Stimulated activated CD4-positive, alpha-beta T cell treated with anti-CD3 and anti-CD28 coated beads, Interleukin-2, amount 100 ng/mL, for 4 hours (primary cell): ENCODE measurements at regions not wholly inside any gene's neighbourhood (a gene's known extent, or its start where the extent isn't known, plus 50 kb on each side); places are given as distances from the start of the nearest gene placed in this dataset.

Source experiments
- DNase-seq: peaks from one replicate; pipeline ENCODE4 v3.0.0-alpha.2; 2020; ENCODE audit warnings: low read depth

DNA sequence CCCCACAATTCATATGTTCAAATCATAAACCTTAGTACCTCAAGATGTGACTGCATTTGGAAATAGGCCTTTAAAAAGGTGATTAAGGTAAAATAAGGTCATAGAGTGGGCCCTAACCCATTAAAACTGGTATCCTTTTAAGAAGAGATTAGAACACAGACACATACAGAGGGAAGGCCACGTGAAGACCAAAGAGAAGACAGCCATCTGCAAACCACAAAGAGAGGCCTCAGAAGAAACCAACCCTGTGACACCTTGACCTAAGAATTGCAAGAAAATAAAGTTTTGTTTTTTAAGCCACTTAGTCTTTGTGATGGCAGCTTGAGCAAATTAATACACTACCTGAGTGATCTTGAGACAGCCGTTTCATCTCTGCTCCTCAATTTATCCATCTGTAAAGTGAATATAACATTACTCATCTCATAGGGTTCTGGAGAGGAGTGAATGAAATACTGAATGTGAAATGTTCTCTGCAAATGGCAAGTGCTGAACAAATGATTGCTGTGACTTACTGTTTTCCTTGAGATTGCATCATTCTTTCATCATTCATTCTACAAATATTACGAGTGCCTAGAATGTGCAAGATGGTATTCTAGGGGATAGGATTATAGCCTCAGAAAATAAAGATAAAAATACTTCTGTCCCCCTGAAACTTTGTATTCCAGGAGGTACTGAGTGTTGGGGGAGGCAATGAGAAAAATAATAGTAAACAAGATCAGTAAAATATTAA, 222.0 kb upstream of the CDH13 start:
- DNase-seq, result no peak

DNA sequence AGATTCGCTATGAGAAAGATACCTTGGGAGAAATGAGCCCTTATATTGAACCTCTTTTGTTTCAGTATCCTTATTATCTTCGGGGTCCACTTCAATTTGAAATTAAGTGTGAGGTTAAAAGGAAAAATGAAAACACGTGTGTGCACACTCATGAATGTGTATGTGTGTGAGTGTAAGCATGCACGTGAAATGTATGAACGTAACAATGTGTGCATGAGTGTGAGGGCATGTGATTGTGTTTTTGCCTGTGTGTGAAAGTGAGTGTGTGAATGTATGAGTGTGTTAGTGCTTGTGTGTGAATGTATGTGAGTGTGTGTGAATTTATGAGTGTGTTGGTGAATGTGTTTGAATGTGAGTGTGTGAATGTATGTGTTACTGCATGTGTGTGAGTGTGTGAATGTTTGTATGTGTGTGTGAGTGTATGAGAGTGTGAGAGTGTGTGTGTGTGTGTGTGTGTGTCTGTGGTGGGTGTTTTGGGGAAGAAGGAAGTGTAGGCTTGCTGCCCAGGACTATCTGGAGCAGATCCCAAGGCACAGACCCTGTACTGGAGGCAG, 224.0 kb upstream of the CDH13 start:
- no peak for DNase-seq

DNA sequence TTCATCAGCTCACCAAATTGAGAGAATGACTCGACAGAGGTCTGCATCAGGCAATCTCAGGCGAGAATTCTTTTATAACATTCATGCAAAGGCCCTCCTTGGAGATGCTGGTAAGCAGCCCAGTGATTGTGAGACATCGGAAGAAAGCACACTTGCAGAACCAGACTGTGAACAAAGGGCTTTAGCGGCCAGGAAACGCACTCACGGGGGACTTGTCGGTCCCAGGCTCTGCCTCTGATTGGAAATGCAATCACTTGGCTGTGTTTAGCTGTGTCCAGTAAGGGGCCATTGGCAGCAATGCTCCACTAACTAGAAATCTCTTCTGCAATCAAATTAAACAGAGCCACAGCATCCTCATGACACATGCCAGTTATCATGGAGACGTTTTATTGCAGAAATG, 226.7 kb upstream of the CDH13 start:
- no peak for DNase-seq

GRCh38 chr16:82396509-82396908, 226.5 kb upstream of the MPHOSPH6 start:
- no peak for DNase-seq

DNA sequence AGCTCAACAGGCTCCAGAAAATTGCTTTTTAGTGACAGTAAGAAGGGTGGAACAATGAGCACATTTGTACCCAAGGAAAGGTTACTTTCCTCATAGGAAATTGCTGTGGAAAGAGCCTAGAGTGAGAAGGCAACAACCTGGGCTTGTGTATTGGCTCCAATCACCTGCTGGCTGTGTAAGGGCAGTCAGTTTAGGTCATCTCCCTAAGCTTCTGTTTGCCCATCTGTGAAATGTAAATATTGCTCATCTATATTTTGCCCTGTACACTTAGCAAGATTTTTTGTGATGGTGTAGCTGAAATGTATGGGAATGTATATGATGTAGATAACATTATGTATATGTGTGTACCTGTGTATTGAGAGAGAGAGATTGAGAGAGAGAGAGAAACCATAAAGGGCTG, 225.2 kb upstream of the MPHOSPH6 start:
- no peak for DNase-seq

GRCh38 chr16:82391690-82392089, 221.7 kb upstream of the MPHOSPH6 start:
- DNase-seq, result no peak

DNA sequence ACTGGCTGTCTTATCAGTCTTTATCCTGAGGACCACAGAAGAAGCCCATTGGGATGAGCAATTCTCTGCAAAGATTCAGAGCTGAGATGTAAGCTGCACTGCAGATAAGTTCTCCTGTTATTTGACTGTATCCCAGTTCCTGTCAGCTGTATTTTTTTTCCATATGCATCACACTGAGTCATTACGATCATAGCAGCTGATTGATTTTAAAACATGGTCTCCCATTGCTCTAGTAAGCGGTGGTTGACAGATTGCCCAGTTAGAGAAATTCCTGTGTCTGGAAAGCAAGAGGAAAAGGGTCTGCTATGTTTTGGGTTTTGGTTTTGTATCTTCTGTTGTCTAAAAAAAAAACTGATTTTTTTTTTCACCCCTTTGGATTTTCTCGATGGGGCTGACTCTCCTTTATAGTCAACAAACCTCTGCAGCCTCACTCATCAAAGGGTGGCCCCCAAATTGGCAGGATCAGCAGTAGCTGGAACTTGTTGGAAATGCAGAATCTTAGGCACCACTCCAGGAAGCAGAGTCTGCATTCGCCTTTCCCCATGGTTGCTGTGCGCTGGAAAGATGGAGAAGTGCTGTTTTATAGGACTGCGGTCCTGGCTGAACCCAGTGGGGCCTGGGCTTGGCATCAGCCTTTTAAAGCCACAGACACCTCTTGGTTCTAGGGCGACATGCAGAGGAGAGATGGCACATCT, 220.1 kb upstream of the MPHOSPH6 start:
- no peak for DNase-seq

- DNase-seq, result no peak
Observed at GRCh38 chr16:82386761-82387160, 216.7 kb upstream of the MPHOSPH6 start.

- DNase-seq, result no peak
Observed at GRCh38 chr16:82384949-82385348, 214.9 kb upstream of the MPHOSPH6 start.

DNA sequence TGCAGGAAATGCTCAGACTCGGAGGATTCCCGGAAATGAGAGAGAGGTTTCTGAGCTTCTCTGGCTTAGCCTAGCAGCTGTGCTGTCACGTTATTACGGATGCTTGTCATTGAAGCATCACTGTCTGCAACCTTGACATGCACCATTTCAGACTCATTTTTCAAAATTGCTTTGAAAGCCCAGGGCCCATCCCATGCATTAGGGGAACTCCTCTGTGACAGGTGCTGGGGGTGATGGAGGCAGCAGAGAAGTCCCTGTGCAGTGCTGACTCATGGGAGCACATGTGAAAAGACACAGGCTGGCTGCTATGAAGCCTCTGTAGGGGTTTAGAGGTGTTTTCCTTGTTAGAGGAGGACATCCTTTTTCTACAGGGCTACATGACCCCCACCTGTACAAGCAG, 214.0 kb upstream of the MPHOSPH6 start:
- no peak for DNase-seq

DNA sequence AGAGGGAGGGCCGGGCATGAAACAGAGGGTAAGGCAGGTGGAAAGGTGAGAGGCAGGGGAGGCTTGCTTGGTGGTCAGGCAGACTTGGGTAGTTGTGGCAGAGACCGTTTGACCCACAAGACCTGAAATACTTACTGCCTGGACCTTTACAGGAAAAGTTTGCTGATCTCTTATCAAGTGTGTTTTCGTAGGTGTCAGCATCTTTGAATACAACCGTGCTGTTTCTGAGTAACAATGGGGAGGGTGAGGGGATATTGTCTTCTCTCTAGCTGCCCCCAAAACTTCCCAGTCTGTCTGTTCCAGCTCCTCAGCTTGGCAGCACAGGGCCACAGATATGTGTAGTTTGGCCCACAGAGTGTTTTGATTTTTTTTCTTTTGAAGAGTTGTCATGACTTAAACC, 212.5 kb upstream of the MPHOSPH6 start:
- DNase-seq, result no peak

DNA sequence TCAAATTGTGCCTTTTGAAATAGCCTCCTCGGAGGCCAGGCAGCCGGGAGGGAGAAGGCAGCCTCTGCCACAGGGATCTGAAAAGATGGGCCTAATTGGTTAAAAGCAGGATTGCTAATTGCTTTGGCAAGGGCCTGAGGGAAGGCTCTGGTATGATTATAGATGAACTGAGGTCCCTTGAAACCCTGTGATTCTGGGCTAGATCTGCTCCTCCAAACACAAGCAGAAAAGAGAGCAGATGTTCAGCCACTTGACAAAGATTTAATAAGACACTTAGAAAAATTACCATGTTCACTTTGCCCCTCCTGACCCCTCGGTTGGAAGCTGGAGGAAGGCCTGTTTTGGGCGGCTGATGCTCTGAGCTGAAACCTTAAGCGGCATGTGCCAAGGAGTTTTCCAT, 209.5 kb upstream of the MPHOSPH6 start:
- DNase-seq, result no peak

DNA sequence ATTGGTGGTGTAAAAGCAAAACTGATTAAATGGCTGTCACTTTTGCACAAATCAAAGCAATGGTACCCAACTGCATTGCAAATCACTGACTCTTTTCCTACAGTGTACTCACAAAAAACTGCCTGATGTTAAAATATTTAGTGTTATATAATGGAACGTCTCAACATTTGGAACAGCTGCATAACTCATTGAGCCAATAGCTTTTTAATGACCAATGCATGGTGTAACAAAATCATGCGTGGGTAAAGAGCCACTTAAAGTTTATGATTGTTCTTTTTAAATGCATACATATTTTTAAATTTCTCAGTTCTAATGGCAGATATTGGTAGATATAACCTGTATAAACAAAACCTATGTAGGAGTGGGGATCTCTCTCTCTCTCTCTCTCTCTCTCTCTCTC, 204.0 kb upstream of the MPHOSPH6 start:
- DNase-seq, result no peak

DNA sequence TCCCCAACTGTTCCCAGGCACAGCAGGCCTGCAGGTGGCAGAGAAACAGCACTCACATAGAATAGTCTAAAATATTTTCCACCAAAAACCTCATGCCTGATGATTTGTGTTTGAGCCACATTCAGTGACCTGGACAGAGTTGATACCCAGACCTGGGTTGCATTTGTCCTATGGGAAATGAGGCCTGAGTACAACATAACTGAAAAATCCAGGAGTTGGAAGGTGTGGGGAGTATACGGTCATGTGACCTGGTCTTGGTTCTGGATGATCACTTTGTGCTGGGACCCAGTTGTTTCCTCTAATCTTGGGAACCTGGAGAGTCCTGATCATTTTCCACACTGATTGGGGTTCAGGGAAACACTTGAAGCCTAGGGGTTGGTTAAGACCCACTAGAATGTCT, 200.3 kb upstream of the MPHOSPH6 start:
- no peak for DNase-seq

DNA sequence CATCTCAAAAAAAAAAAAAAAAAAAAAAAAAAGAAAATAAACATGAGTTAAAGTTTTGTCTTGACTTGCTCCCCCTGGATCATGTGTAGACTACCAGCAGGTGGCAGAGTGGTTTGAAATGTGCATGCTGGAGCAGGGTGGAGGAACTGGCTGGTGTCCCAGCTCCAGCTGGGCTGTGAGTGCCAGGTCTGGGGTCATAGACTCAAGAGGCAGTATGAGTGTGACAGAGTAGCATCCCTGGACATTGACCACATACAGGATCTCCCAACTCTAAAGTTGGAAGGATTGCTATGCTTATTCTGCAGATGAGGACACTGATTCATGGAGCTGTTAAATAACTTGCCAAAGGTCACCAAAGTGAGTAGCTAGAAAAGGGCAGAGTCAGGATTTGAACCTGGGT, 198.0 kb upstream of the MPHOSPH6 start:
- no peak for DNase-seq

DNA sequence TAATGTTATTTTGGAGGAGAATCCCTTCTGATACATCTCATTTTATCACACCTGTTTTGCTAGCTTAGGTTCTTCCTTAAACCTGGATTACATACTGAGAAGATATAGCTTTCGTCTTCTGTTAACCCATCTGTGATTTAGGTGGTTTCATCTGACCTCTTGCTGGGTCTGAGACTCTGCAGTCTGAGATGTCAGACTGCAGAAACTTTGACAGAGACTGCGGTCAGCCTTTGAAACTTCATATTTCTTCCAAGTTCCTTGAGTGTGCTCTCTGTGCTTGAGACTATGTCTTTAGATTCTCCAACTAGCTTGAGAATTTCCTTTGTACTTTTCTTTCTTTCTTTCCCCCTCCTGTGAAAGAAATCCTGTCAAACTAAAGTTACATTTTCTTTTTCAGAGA, 196.4 kb upstream of the MPHOSPH6 start:
- no peak for DNase-seq

- DNase-seq, result no peak
Observed at GRCh38 chr16:82364690-82365089, 194.7 kb upstream of the MPHOSPH6 start.

GRCh38 chr16:82363026-82363816, 193.2 kb upstream of the MPHOSPH6 start:
- DNase-seq, result no peak

DNA sequence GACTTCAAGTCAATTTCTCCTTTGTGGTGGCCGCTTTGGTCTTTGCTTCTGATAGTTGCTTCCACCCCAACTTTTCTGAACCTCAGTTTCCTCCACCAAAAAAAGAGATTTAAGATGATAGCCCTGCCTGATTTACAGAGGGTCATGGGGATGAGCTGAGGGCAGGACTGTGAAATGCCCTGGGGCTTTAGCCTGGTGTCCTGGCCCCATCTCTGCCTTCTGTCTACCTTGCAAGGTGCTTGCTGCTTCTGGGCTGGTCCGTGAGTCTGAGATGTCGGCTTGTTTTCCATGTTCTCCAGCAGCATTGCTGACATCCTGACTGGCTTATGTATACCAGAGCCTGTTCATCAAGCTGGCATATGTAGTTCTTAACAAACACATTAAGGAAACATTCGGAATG, 191.9 kb upstream of the MPHOSPH6 start:
- DNase-seq, result no peak

GRCh38 chr16:82360024-82360783, 190.2 kb upstream of the MPHOSPH6 start:
- no peak for DNase-seq

- DNase-seq, result no peak
Observed at GRCh38 chr16:82358606-82359221, 188.7 kb upstream of the MPHOSPH6 start.

- DNase-seq, result no peak
Observed at GRCh38 chr16:82358161-82358560, 188.1 kb upstream of the MPHOSPH6 start.
